Sigmoid colon (tissue), 4 donors: ENCODE measurements at regions not wholly inside any gene's neighbourhood (a gene's known extent, or its start where the extent isn't known, plus 50 kb on each side); places are given as distances from the start of the nearest gene placed in this dataset.

Source experiments
- CTCF ChIP-seq, 4 experiments: fragments of 450-650 bp in 3 of 4; fragments of 200-600 bp in 1 of 4; IDR thresholded peaks; one replicate each; pipeline ENCODE4 v1.5.1; 2016 to 2019; ENCODE audit warnings: antibody characterized with exemption in 4 of 4, mild to moderate bottlenecking in 3 of 4, moderate library complexity in 2 of 4
- POLR2A ChIP-seq, 2 donors: fragments of 450-650 bp; IDR thresholded peaks; one replicate each; pipeline ENCODE4 v1.6.1; 2016; ENCODE audit warnings: antibody characterized with exemption in 2 of 2, mild to moderate bottlenecking in 2 of 2, moderate library complexity in 2 of 2
- POLR2AphosphoS5 ChIP-seq, 4 donors: sonication (generic); formaldehyde crosslinking; IDR thresholded peaks; one replicate each; pipeline ENCODE4 v1.6.1; 2017; ENCODE audit warnings: antibody characterized with exemption in 4 of 4

- TF ChIP-seq POLR2AphosphoS5 (IDR thresholded peaks at IDR 0.05) (no peak), CTCF (IDR thresholded peaks at IDR 0.05) (no peak), POLR2A (IDR thresholded peaks at IDR 0.05) (no peak)
These were observed 616.1 kb downstream of the OTOL1 start for GRCh38 chr3:162112719-162113118.
